Activated CD8-positive, alpha-beta T cell treated with anti-CD3 and anti-CD28 coated beads for 36 hours (primary cell): ENCODE measurements at regions not wholly inside any gene's neighbourhood (a gene's known extent, or its start where the extent isn't known, plus 50 kb on each side); places are given as distances from the start of the nearest gene placed in this dataset.

Experiments used
- ATAC-seq: fragments of 200-7000 bp; cut with Tn5 transposase; one replicate; pipeline ENCODE4 v1.10.0; 2021; ENCODE audit warnings: mild to moderate bottlenecking, moderate library complexity
- CTCF ChIA-PET: fragments of 350-600 bp; sonication (Branson Sonifier 250); formaldehyde crosslinking; loops from one replicate; lab custom pipeline; 2021; ENCODE audit warnings: antibody characterized with exemption; lab: Charles Lee
- POLR2A ChIA-PET: fragments of 350-600 bp; sonication (Branson Sonifier 250); formaldehyde crosslinking; loops from one replicate; lab custom pipeline; 2021; ENCODE audit warnings: antibody characterized with exemption; lab: Charles Lee
- DNase-seq: peaks from one replicate; pipeline ENCODE4 v3.0.0-alpha.2; 2020
- H3K27ac Mint-ChIP-seq: one replicate; pipeline ENCODE4 v1.8.0; 2021; ENCODE audit warnings: mild to moderate bottlenecking, mixed read lengths
- H3K27me3 Mint-ChIP-seq: one replicate; pipeline ENCODE4 v1.8.0; 2021; ENCODE audit warnings: mixed read lengths
- H3K36me3 Mint-ChIP-seq: one replicate; pipeline ENCODE4 v1.8.0; 2021; ENCODE audit warnings: low read depth, mixed read lengths
- H3K4me1 Mint-ChIP-seq: one replicate; pipeline ENCODE4 v1.8.0; 2021; ENCODE audit warnings: low read depth, mixed read lengths
- H3K4me3 Mint-ChIP-seq: one replicate; pipeline ENCODE4 v1.8.0; 2021; ENCODE audit warnings: mild to moderate bottlenecking, moderate library complexity, mixed read lengths
- H3K9me3 Mint-ChIP-seq: one replicate; pipeline ENCODE4 v1.8.0; 2021; ENCODE audit warnings: mixed read lengths
- CTCF ChIP-seq: fragments of 200-600 bp; IDR thresholded peaks from one replicate; pipeline ENCODE4 v1.8.0; 2022; ENCODE audit warnings: antibody characterized with exemption, mild to moderate bottlenecking
- intact Hi-C: fragments of 100-400 bp; cut with micrococcal nuclease; formaldehyde crosslinking; loops from one replicate; pipeline ENCODE4 v1.10.0; 2022

- no peak for ATAC-seq
- intact Hi-C loops: no loop called here
- DNase-seq: no peak
- Mint-ChIP-seq H3K4me1 (no peaks in the 10 kb centered on the region), H3K36me3 (no peaks in the 10 kb centered on the region), H3K27ac (no peak overlapping the region), H3K27me3 (no peaks in the 10 kb centered on the region), H3K9me3 (no peaks in the 10 kb centered on the region), H3K4me3 (no peak overlapping the region)
- no peak for TF ChIP-seq CTCF
- ChIA-PET CTCF (no interaction called here), POLR2A (no interaction called here)
These were observed 154.6 kb downstream of the RFPL4B start for GRCh38 chr6:112501705-112502104.

GRCh38 chr6:112502351-112503090, 155.4 kb downstream of the RFPL4B start:
- intact Hi-C loops: no loop called here
- H3K36me3 Mint-ChIP-seq: no peaks in the 10 kb centered on the region
- H3K4me1 Mint-ChIP-seq: no peaks in the 10 kb centered on the region
- ChIA-PET POLR2A (no interaction called here), CTCF (no interaction called here)
- no peak overlapping the region for H3K27ac Mint-ChIP-seq
- DNase-seq (no peak), ATAC-seq (no peak)
- no peak for TF ChIP-seq CTCF
- no peaks in the 10 kb centered on the region for H3K27me3 Mint-ChIP-seq
- no peak overlapping the region for H3K4me3 Mint-ChIP-seq
- no peaks in the 10 kb centered on the region for H3K9me3 Mint-ChIP-seq

- DNase-seq (no peak), ATAC-seq (no peak)
- H3K4me3 Mint-ChIP-seq: no peak overlapping the region
- POLR2A ChIA-PET: no interaction called here
- intact Hi-C loops: no loop called here
- CTCF ChIA-PET: no interaction called here
- H3K4me1 Mint-ChIP-seq: no peaks in the 10 kb centered on the region
- H3K27me3 Mint-ChIP-seq: no peaks in the 10 kb centered on the region
- no peak overlapping the region for H3K27ac Mint-ChIP-seq
- no peaks in the 10 kb centered on the region for H3K36me3 Mint-ChIP-seq
- TF ChIP-seq CTCF: no peak
- no peaks in the 10 kb centered on the region for H3K9me3 Mint-ChIP-seq
These were observed 156.0 kb downstream of the RFPL4B start for GRCh38 chr6:112503091-112503596.

- ChIA-PET POLR2A (no interaction called here), CTCF (no interaction called here)
- no peak overlapping the region for H3K4me3 Mint-ChIP-seq
- intact Hi-C loops: no loop called here
- TF ChIP-seq CTCF: no peak
- DNase-seq: no peak
- H3K36me3 Mint-ChIP-seq: no peaks in the 10 kb centered on the region
- no peaks in the 10 kb centered on the region for H3K9me3 Mint-ChIP-seq
- H3K4me1 Mint-ChIP-seq: no peaks in the 10 kb centered on the region
- H3K27ac Mint-ChIP-seq: no peak overlapping the region
- ATAC-seq: no peak
- no peaks in the 10 kb centered on the region for H3K27me3 Mint-ChIP-seq
These were observed 157.5 kb downstream of the RFPL4B start for GRCh38 chr6:112504621-112505020.

- ChIA-PET CTCF (no interaction called here), POLR2A (no interaction called here)
- ATAC-seq (no peak), DNase-seq (no peak)
- Mint-ChIP-seq H3K27me3 (no peaks in the 10 kb centered on the region), H3K36me3 (no peaks in the 10 kb centered on the region), H3K4me1 (no peaks in the 10 kb centered on the region), H3K4me3 (no peak overlapping the region), H3K9me3 (no peaks in the 10 kb centered on the region), H3K27ac (no peak overlapping the region)
- no peak for TF ChIP-seq CTCF
- intact Hi-C loops: no loop called here
These were observed 164.3 kb downstream of the RFPL4B start for GRCh38 chr6:112511441-112511840.
